MCF 10A (cell line): ENCODE measurements at regions not wholly inside any gene's neighbourhood (a gene's known extent, or its start where the extent isn't known, plus 50 kb on each side); places are given as distances from the start of the nearest gene placed in this dataset.

Experiments used
- BruUV-seq: library from RNA; stranded (reverse); fragments of 400-500 nt; replicated peaks from 2 replicates; lab custom pipeline; 2021; lab: Mats Ljungman, UMichigan
- CTCF ChIA-PET: fragments of 300-600 bp; sonication (Branson Sonifier 250); formaldehyde crosslinking; extraction: SDS; loops from one replicate; lab custom pipeline; 2021; ENCODE audit warnings: antibody characterized with exemption, inconsistent platforms; lab: Yijun Ruan, JAX
- POLR2A ChIA-PET: fragments of 300-600, 350-650 bp; sonication (Branson Sonifier 250); formaldehyde crosslinking; extraction: SDS; loops from one replicate; lab custom pipeline; 2020; ENCODE audit warnings: antibody characterized with exemption, inconsistent platforms; lab: Yijun Ruan, JAX
- DNase-seq: peaks from one replicate; pipeline ENCODE4 v3.0.0-alpha.2; 2018; ENCODE audit not compliant: unreplicated experiment
- H3K27ac Mint-ChIP-seq: one replicate; pipeline ENCODE4 v1.8.0; 2022; ENCODE audit warnings: mild to moderate bottlenecking, low read depth, mixed read lengths; ENCODE audit not compliant: unreplicated experiment
- H3K27me3 Mint-ChIP-seq: one replicate; pipeline ENCODE4 v1.8.0; 2022; ENCODE audit warnings: mixed read lengths; ENCODE audit not compliant: insufficient read depth, unreplicated experiment
- H3K36me3 Mint-ChIP-seq: one replicate; pipeline ENCODE4 v1.8.0; 2022; ENCODE audit warnings: mild to moderate bottlenecking, moderate library complexity, mixed read lengths; ENCODE audit not compliant: insufficient read depth, unreplicated experiment
- H3K4me1 Mint-ChIP-seq: one replicate; pipeline ENCODE4 v1.8.0; 2022; ENCODE audit warnings: mixed read lengths; ENCODE audit not compliant: insufficient read depth, unreplicated experiment
- H3K4me3 Mint-ChIP-seq: one replicate; pipeline ENCODE4 v1.8.0; 2022; ENCODE audit warnings: mild to moderate bottlenecking, moderate library complexity, mixed read lengths; ENCODE audit not compliant: unreplicated experiment
- H3K9me3 Mint-ChIP-seq: one replicate; pipeline ENCODE4 v1.8.0; 2022; ENCODE audit warnings: mixed read lengths; ENCODE audit not compliant: unreplicated experiment
- intact Hi-C: fragments of 100-400 bp; cut with micrococcal nuclease; formaldehyde crosslinking; loops from 2 replicates; pipeline ENCODE4 v1.14.1; 2022
- TF ChIP-seq, protein P1 (sequence below): fragments of 200-600 bp; IDR thresholded peaks from one replicate; pipeline ENCODE4 v1.8.0; 2022; ENCODE audit warnings: antibody characterized with exemption, mild to moderate bottlenecking; ENCODE audit not compliant: unreplicated experiment

- Mint-ChIP-seq H3K4me3 (no peak overlapping the region), H3K4me1 (no peaks in the 10 kb centered on the region), H3K27me3 (no peaks in the 10 kb centered on the region), H3K9me3 (peaks cover 24% of the 10 kb centered on the region), H3K27ac (no peak overlapping the region), H3K36me3 (no peaks in the 10 kb centered on the region)
- TF ChIP-seq, protein P1, sequence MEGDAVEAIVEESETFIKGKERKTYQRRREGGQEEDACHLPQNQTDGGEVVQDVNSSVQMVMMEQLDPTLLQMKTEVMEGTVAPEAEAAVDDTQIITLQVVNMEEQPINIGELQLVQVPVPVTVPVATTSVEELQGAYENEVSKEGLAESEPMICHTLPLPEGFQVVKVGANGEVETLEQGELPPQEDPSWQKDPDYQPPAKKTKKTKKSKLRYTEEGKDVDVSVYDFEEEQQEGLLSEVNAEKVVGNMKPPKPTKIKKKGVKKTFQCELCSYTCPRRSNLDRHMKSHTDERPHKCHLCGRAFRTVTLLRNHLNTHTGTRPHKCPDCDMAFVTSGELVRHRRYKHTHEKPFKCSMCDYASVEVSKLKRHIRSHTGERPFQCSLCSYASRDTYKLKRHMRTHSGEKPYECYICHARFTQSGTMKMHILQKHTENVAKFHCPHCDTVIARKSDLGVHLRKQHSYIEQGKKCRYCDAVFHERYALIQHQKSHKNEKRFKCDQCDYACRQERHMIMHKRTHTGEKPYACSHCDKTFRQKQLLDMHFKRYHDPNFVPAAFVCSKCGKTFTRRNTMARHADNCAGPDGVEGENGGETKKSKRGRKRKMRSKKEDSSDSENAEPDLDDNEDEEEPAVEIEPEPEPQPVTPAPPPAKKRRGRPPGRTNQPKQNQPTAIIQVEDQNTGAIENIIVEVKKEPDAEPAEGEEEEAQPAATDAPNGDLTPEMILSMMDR, result no peak
- intact Hi-C loops, result no loop called here
- no TSS peak for BruUV-seq
- no peak for DNase-seq
- POLR2A ChIA-PET, result no interaction called here
- CTCF ChIA-PET, result no interaction called here
Measured at GRCh38 chr7:68853254-68853653, 745.0 kb upstream of the AUTS2 start.

GRCh38 chr7:68857571-68857970 lies 740.7 kb upstream of the AUTS2 start:
- ChIA-PET POLR2A (no interaction called here), CTCF (interaction anchor here (0.6 kb wide), 1 partner anchor 274 kb away, joined by 9 read pairs; no protein-coding TSS in a partner anchor)
- peaks cover 24% of the 10 kb centered on the region for H3K9me3 Mint-ChIP-seq
- DNase-seq, result no peak
- BruUV-seq, result no TSS peak
- H3K4me3 Mint-ChIP-seq, result no peak overlapping the region
- no peak overlapping the region for H3K27ac Mint-ChIP-seq
- intact Hi-C loops, result no loop called here
- no peaks in the 10 kb centered on the region for H3K27me3 Mint-ChIP-seq
- no peaks in the 10 kb centered on the region for H3K4me1 Mint-ChIP-seq
- H3K36me3 Mint-ChIP-seq, result no peaks in the 10 kb centered on the region
- TF ChIP-seq, protein P1, result no peak

DNA sequence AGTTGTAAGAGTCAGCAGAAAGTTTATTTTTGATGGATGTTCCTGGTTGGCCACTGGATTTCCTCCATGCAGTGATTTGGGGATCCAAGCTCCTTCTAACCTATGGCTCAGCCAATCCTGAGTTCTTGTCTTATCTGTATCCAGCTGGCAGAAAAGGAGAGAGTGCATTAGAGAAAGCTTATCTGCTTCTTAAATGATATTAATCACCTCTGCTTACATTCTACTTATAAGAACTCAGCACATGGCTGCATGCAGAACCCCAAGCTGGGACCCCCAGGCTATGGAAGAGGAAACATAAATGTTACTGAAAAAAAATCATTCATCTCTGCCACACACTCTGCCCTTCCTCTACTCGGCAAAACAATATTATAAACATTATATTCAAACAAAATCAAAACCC lies 739.8 kb upstream of the AUTS2 start:
- H3K4me3 Mint-ChIP-seq, result no peak overlapping the region
- CTCF ChIA-PET, result no interaction called here
- no peak for DNase-seq
- no peaks in the 10 kb centered on the region for H3K27me3 Mint-ChIP-seq
- no peak overlapping the region for H3K27ac Mint-ChIP-seq
- intact Hi-C loops, result no loop called here
- peaks cover 24% of the 10 kb centered on the region for H3K9me3 Mint-ChIP-seq
- no peaks in the 10 kb centered on the region for H3K36me3 Mint-ChIP-seq
- POLR2A ChIA-PET, result no interaction called here
- no TSS peak for BruUV-seq
- TF ChIP-seq, protein P1, result no peak
- no peaks in the 10 kb centered on the region for H3K4me1 Mint-ChIP-seq

DNA sequence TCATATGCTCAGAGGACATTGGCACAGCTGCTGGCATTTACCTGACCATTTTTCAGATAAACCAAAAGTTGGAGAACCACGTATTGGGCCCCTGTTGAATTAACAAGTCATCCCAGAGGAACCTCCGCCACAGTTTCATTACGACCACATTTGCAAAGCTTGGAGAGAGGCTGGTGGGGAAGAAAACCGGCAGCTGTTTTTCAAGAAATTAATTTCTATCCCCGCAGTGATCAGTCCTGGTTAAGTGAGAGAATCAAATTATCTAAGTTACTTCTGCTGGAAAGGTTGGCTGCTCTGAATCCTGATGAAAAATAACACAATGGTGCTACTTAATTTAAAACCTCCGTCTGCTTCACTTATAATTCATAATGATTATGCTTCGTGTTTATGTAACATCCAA lies 737.1 kb upstream of the AUTS2 start:
- H3K4me3 Mint-ChIP-seq, result no peak overlapping the region
- POLR2A ChIA-PET, result no interaction called here
- peaks cover 3% of the 10 kb centered on the region for H3K9me3 Mint-ChIP-seq
- no peak for DNase-seq
- BruUV-seq, result no TSS peak
- no peak overlapping the region for H3K27ac Mint-ChIP-seq
- TF ChIP-seq, protein P1, result no peak
- no peaks in the 10 kb centered on the region for H3K4me1 Mint-ChIP-seq
- CTCF ChIA-PET, result no interaction called here
- H3K36me3 Mint-ChIP-seq, result no peaks in the 10 kb centered on the region
- intact Hi-C loops, result no loop called here
- no peaks in the 10 kb centered on the region for H3K27me3 Mint-ChIP-seq
